Stimulated activated CD8-positive, alpha-beta memory T cell treated with anti-CD3 and anti-CD28 coated beads, Interleukin-4, amount 100 ng/mL, for 48 hours (primary cell): ENCODE measurements at regions not wholly inside any gene's neighbourhood (a gene's known extent, or its start where the extent isn't known, plus 50 kb on each side); places are given as distances from the start of the nearest gene placed in this dataset.
"Not testable (repeated sequence)": the region's sequence is repeated elsewhere in the genome, so short reads cannot be mapped to it uniquely, and the experiment has no call there.

Experiments
- DNase-seq: peaks from one replicate; pipeline ENCODE4 v3.0.0-alpha.2; 2020

GRCh38 chr10:36840788-36841187 is 284.6 kb upstream of the ANKRD30A start:
- no peak for DNase-seq

DNA sequence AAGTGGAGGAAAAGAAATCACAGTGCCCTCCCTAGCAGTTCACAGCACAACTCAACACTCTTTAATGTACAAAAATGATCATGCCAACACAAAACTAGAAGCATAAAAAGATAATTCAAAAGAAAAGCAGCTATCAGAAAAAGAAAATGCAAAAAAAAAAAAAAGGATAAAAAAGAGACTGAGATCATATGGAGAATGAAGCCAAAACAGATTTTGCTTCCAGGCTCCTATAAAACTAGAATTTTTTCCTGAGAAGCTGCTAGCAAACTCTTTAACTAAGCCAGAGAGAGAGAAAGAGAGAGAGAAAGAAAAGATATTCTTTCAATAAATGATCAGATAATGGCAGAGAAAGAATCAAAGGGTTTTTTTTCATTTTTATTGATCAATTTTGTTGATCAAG is 288.0 kb upstream of the ANKRD30A start:
- DNase-seq, result no peak

GRCh38 chr10:36819781-36820180 is 305.6 kb upstream of the ANKRD30A start:
- no peak for DNase-seq

DNA sequence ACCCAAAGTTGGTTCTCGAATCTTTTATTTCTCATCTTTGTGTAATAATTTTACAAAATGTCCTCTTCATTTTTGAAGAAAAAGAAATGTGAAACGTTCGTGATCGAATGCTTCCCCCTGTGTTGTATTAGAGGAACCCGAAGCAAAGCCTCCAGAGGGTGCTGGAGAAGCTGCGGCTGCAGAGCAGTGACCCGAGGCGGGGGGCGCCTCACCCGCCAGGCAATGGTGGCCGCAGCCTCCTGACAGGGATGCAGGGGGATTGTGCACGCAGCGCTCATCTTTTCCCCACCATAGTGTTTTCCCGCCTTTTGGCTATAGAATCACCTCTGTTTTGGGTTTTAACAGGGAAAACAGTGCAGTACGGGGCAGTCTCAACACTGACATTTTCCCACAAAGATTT is 307.5 kb upstream of the ANKRD30A start:
- no peak for DNase-seq

GRCh38 chr10:36808625-36809362 is 316.6 kb upstream of the ANKRD30A start:
- no peak for DNase-seq

- no peak for DNase-seq
These were observed 322.2 kb upstream of the ANKRD30A start for GRCh38 chr10:36803229-36803628.

DNA sequence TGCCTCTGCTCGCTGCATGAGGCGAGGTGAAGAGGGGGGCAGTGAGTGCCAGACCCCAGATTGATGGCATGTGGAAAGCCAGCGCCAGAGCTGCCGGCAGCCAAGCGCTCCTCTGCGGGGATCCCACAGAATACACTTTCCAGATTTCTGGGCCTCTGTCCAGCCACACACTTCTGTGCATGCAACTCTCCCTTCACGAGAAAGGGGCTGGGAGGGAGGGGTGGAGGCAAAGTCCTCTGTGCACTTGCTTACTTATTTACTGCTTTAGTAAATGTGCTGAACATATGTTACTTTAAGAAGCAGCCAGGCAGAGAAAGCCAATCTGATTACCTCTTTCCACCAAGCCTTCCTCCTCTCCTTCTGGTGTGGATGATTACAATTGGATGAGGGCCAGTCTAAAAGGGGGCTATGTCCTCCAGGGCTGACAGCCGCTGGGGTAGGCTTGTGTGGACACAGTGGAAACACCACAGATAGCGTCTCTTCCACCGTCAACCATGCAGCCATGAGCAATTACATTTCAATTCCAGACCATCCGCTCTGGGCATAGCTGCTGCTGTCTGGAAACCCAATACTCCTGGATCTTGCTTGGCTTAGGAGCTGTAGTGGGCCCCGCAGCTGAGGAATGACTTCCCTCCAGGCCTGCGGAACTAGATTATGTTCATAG is 322.8 kb upstream of the ANKRD30A start:
- no peak for DNase-seq

- DNase-seq, result no peak
These were observed 323.7 kb upstream of the ANKRD30A start for GRCh38 chr10:36801660-36802059.

DNA sequence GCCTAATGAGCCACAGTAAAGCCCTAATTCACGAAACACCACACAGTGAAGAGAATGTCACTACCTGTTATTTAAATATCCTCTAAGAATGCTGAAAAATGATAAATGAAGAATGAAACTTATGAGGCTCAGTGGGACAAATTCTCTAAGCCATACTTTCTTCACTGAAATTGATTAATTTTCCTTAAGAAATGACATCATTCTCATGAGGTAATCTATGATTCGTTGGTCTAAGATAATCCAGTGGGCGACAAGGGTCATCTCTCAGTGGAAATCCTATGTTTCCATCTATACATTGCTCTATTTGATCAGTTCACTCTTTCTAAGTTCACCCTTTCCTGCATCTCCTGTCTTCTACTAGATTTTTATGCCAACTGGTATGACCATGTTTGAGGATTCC is 330.4 kb upstream of the ANKRD30A start:
- DNase-seq, result no peak

GRCh38 chr10:36789974-36790373 is 335.4 kb upstream of the ANKRD30A start:
- no peak for DNase-seq

DNA sequence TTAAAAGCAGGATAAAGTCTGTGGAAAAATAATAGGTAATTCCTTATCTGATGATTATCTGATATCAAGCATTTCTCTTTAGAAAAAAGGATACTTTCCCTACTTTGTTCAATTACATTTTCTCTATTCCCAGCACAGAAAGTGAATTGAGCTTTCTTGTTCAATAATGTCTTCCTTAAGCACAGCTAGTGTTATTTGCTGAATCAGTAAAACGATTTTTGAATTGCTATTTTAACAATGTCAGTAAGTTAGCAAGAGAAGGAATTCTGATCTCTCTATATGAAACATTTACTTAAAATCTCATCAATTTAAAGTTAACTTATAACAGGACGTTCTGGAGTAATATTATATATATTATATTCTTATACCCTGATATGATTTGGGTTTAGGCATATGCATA is 337.2 kb upstream of the ANKRD30A start:
- DNase-seq, result no peak

DNA sequence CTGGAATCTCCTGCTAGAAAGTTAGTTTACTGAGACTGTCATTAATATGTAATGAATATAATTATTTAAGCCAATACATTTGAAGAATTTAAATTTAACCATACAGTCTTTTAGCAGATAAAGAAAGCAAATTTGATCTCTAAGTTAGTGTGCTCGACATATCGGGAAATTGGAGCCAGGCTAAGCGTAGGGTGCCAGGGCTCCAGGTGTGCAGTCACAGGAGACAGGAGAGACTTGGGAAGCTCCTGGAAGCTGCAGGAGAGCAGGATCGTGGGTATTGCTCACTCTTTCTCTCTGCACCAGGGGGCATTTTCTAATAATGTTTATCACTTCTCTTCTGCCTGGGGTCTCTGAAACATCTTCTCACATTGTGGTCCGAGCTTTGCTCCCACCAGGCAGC is 342.0 kb upstream of the ANKRD30A start:
- no peak for DNase-seq

GRCh38 chr10:36781570-36781969 is 343.8 kb upstream of the ANKRD30A start:
- no peak for DNase-seq

GRCh38 chr10:36780158-36780557 is 345.2 kb upstream of the ANKRD30A start:
- no peak for DNase-seq

GRCh38 chr10:36779238-36779846 is 346.1 kb upstream of the ANKRD30A start:
- no peak for DNase-seq

DNA sequence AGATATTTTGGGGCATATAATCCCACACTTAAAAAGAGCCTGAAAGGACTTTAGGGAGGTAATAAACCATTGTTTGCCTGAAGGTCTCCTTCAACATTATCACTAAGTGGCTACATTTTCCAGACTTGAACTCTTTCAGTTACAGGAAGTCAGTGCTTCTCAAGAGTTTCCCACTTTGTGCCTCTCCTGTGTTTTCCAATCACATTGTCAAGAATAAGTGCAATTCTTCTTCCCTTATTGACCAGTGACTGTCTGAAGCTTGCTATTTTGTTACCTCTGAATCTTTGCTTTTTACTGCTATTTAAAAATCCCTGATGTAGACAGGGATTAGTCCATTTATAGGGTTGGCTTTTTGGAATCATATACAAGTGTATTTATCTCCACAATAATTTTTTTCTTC is 346.7 kb upstream of the ANKRD30A start:
- DNase-seq, result no peak

GRCh38 chr10:36773652-36774051 is 351.7 kb upstream of the ANKRD30A start:
- DNase-seq, result no peak

DNA sequence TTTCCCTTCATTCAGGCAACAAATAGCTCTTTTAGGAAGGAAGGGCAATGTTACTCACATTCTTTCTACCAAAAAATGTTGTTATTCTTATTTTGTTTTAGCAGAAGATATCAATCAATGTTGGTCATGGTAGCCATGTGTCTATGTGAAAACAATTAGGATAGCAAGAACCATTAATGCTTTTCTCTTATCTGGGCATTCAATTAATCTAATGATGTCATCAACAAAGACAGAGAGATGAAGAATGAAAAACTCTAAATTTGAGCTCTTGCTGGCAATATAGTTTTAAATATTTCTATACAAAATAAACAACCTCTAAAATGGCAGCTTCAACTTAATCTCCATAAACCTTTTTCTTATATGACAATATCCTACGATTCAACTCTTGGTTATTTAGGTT is 353.7 kb upstream of the ANKRD30A start:
- DNase-seq, result no peak

DNA sequence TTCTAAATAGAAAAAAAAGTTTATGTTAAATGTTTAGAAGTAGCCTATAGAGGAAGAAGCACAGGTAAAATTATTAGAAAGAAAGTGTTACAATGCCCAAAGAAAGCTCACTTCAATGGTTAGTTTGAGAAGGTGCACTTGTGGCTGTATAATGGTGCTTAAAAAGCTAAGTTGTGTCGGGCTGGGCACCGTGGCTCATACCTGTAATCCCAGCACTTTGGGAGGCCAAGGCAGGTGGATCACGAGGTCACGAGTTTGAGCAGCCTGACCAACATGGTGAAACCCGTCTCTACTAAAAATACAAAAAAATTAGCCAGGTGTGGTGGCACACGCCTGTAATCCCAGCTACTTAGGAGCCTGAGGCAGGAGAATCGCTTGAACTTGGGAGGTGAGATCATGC is 355.7 kb upstream of the ANKRD30A start:
- DNase-seq, result not testable (repeated sequence)

DNA sequence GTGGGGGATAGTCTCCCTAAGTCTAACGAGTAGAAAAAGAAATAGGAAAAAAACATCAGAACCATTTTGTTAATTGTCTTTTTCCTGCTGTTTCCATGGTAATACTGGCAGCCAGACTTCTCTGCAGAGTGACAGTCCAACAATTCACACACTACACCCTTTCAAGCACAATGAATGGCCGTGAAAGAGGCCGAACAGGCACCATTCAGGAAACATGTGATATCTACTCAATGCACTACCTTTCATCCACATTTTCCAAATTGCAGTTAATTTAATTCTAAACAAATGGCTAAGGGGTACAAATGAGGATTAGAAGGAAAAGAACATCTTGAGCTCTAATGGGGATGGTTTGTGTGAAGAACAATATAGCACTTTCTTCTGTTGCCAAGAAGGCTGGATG is 358.5 kb upstream of the ANKRD30A start:
- no peak for DNase-seq

DNA sequence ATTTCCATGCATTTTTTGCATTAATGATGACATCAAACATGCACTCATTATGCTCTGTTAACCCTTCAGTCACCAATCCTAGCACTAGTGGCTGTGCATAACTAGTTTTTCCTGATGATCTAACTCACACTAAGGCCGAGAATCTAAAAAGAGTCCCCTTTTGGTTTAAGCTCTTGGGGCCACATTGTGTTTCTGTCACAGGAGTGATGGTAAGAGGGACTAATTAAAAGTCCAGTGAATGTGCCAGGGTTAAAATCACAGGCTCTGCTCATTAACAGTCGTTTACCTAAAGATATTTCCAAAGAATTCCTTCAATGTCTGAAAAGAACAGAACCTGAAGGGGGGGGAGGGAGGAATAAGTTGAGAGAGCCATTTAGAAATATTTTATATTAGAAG is 359.0 kb upstream of the ANKRD30A start:
- no peak for DNase-seq

- DNase-seq, result no peak
These were observed 359.5 kb upstream of the ANKRD30A start for GRCh38 chr10:36765782-36766414.

- no peak for DNase-seq
These were observed 360.6 kb upstream of the ANKRD30A start for GRCh38 chr10:36764823-36765222.

DNA sequence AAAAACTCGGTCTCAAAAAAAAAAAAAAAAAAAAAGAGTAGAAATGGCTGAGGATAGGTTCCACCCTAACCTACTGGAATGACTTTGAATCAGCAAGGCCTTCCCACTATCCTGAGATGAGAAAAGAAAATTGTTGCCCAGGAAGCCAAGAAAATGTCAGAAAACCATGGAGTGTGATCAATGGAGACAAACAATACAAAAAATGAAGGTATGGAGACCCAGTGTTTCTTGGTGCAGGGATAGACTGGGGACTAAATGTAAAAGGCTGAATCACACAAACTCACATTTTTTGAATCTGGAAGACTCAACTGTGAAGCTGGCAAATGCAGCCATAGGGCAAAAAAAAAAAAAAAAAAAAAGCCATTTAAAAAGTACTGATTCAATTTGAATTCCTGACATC is 364.3 kb upstream of the ANKRD30A start:
- no peak for DNase-seq
